ENCODE measurements at regions not wholly inside any gene's neighbourhood (a gene's known extent, or its start where the extent isn't known, plus 50 kb on each side); places are given as distances from the start of the nearest gene placed in this dataset.

DNA sequence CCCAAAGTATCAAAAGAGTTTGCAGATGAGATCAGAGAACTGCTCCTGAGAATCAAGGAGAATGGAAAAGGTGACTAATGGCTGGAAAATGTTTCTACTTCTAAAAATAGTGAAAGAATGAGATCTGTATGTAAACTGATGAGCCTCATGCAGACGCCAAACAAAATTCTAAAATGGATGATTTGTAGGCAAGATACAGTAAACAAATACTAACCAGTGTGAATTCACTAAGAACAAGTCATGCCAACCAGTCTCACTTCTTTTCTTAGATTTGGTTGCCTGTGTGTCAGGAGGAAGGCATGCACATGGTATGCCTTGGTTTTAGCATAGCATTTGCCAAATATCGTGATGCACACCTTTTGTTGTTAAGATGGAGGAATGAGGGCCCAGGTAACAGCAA is 94.9 kb upstream of the PIK3CG start:
- Histone ChIP-seq H3K9me3 (ENCODE audit: control insufficient read depth, insufficient read depth, low read length) (no peaks in the 10 kb centered on the region), H3K79me2 (ENCODE audit: control insufficient read depth, low read length) (no peaks in the 10 kb centered on the region), H3K36me3 (ENCODE audit: control insufficient read depth, low read length) (no peaks in the 10 kb centered on the region), H3K27ac (ENCODE audit: low read depth, low read length) (no peak overlapping the region), H4K20me1 (ENCODE audit: control insufficient read depth, insufficient read depth, low read depth, low read length) (no peaks in the 10 kb centered on the region), H3K9me2 (replicated peaks; ENCODE audit: control insufficient read depth, low read length) (no peaks in the 10 kb centered on the region), H3K27me3 (ENCODE audit: control insufficient read depth, low read length) (0 out of 2 replicates have a peak, but pooled peaks cover 8% of the 10 kb centered on the region), H3K4me1 (ENCODE audit: control insufficient read depth, low read length) (peaks cover 14% of the 10 kb centered on the region), H3F3A (ENCODE audit: control insufficient read depth, insufficient read depth) (no peaks in the 10 kb centered on the region), H3K4me2 (ENCODE audit: low read length) (no peak overlapping the region), H3K4me3 (ENCODE audit: low read length) (no peak overlapping the region)
- TF ChIP-seq, protein P1, sequence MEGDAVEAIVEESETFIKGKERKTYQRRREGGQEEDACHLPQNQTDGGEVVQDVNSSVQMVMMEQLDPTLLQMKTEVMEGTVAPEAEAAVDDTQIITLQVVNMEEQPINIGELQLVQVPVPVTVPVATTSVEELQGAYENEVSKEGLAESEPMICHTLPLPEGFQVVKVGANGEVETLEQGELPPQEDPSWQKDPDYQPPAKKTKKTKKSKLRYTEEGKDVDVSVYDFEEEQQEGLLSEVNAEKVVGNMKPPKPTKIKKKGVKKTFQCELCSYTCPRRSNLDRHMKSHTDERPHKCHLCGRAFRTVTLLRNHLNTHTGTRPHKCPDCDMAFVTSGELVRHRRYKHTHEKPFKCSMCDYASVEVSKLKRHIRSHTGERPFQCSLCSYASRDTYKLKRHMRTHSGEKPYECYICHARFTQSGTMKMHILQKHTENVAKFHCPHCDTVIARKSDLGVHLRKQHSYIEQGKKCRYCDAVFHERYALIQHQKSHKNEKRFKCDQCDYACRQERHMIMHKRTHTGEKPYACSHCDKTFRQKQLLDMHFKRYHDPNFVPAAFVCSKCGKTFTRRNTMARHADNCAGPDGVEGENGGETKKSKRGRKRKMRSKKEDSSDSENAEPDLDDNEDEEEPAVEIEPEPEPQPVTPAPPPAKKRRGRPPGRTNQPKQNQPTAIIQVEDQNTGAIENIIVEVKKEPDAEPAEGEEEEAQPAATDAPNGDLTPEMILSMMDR (IDR thresholded peaks at IDR 0.05; ENCODE audit: low read depth, low read length, poor library complexity, severe bottlenecking), result no peak
- TF ChIP-seq EZH2phosphoT487 (IDR thresholded peaks at IDR 0.05; ENCODE audit: borderline replicate concordance, low read length), result no peak

DNA sequence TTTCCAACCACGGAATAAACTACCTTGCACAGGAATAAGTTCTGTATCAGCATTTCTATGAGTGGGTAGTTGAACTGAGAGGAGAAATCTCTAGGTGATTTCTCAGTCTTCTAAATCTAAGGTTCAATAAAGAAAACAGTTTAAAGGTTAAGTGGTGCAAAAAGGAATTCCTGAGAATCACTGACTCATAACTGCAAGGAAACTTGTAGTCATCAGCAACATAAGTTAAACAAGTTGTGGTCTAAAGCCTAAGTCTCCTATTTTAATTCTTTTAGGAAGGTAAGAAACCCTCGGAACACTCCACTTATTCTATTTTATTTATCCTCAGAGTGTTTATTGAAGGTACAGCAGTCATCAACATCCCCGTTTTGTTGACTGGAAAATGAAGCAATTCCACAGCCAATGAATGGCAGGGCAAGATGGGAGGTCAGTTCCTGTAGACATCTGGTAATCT is 92.4 kb upstream of the PIK3CG start:
- Histone ChIP-seq H3K27me3 (ENCODE audit: control insufficient read depth, low read length) (0 out of 2 replicates have a peak, but pooled peaks cover 8% of the 10 kb centered on the region), H3K27ac (ENCODE audit: low read depth, low read length) (no peak overlapping the region), H3K9me2 (replicated peaks; ENCODE audit: control insufficient read depth, low read length) (no peaks in the 10 kb centered on the region), H4K20me1 (ENCODE audit: control insufficient read depth, insufficient read depth, low read depth, low read length) (no peaks in the 10 kb centered on the region), H3F3A (ENCODE audit: control insufficient read depth, insufficient read depth) (no peaks in the 10 kb centered on the region), H3K4me2 (ENCODE audit: low read length) (no peak overlapping the region), H3K4me1 (ENCODE audit: control insufficient read depth, low read length) (peaks cover 10% of the 10 kb centered on the region), H3K9me3 (ENCODE audit: control insufficient read depth, insufficient read depth, low read length) (no peaks in the 10 kb centered on the region), H3K36me3 (ENCODE audit: control insufficient read depth, low read length) (no peaks in the 10 kb centered on the region), H3K79me2 (ENCODE audit: control insufficient read depth, low read length) (no peaks in the 10 kb centered on the region), H3K4me3 (ENCODE audit: low read length) (no peak overlapping the region)
- TF ChIP-seq EZH2phosphoT487 (IDR thresholded peaks at IDR 0.05; ENCODE audit: borderline replicate concordance, low read length), result no peak
- TF ChIP-seq, protein P1 (IDR thresholded peaks at IDR 0.05; ENCODE audit: low read depth, low read length, poor library complexity, severe bottlenecking), result no peak

DNA sequence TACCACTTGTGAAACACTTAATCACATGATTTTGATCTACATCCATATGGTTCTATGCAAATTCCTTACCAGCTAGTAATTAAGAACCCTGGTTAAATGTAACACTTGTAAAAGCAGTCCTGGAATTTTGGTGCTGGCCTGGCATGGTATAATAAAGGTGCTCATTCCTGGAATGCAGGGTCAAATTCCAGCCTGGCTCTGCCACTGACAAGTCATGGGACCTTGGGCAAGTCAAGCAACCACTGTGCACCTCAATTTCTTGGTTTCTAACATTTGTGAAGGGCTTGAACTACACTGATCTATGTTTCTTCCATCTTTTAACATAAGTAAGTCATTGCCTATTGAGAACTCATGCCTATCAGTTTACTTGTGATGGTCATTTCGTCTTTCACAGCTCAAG is 91.9 kb upstream of the PIK3CG start:
- H3K9me3 ChIP-seq (ENCODE audit: control insufficient read depth, insufficient read depth, low read length), result no peaks in the 10 kb centered on the region
- no peaks in the 10 kb centered on the region for H3K79me2 ChIP-seq (ENCODE audit: control insufficient read depth, low read length)
- no peaks in the 10 kb centered on the region for H3F3A ChIP-seq (ENCODE audit: control insufficient read depth, insufficient read depth)
- H3K4me3 ChIP-seq (ENCODE audit: low read length), result no peak overlapping the region
- H4K20me1 ChIP-seq (ENCODE audit: control insufficient read depth, insufficient read depth, low read depth, low read length), result no peaks in the 10 kb centered on the region
- H3K27ac ChIP-seq (ENCODE audit: low read depth, low read length), result no peak overlapping the region
- 0 out of 2 replicates have a peak, but pooled peaks cover 8% of the 10 kb centered on the region for H3K27me3 ChIP-seq (ENCODE audit: control insufficient read depth, low read length)
- peaks cover 4% of the 10 kb centered on the region for H3K4me1 ChIP-seq (ENCODE audit: control insufficient read depth, low read length)
- no peak for TF ChIP-seq EZH2phosphoT487 (IDR thresholded peaks at IDR 0.05; ENCODE audit: borderline replicate concordance, low read length)
- TF ChIP-seq, protein P1 (IDR thresholded peaks at IDR 0.05; ENCODE audit: low read depth, low read length, poor library complexity, severe bottlenecking), result no peak
- no peaks in the 10 kb centered on the region for H3K36me3 ChIP-seq (ENCODE audit: control insufficient read depth, low read length)
- no peaks in the 10 kb centered on the region for H3K9me2 ChIP-seq (replicated peaks; ENCODE audit: control insufficient read depth, low read length)
- no peak overlapping the region for H3K4me2 ChIP-seq (ENCODE audit: low read length)

Measured in DOHH2 (cell line).